HG03060 (cell line): ENCODE measurements at regions not wholly inside any gene's neighbourhood (a gene's known extent, or its start where the extent isn't known, plus 50 kb on each side); places are given as distances from the start of the nearest gene placed in this dataset.
"Not testable (repeated sequence)": the region's sequence is repeated elsewhere in the genome, so short reads cannot be mapped to it uniquely, and the experiment has no call there.

Experiments
- ATAC-seq: cut with Tn5 transposase; IDR thresholded peaks from one replicate; pipeline ENCODE4 v1.9.1; 2021; ENCODE audit warnings: low read depth, moderate number of reproducible peaks; ENCODE audit not compliant: unreplicated experiment

DNA sequence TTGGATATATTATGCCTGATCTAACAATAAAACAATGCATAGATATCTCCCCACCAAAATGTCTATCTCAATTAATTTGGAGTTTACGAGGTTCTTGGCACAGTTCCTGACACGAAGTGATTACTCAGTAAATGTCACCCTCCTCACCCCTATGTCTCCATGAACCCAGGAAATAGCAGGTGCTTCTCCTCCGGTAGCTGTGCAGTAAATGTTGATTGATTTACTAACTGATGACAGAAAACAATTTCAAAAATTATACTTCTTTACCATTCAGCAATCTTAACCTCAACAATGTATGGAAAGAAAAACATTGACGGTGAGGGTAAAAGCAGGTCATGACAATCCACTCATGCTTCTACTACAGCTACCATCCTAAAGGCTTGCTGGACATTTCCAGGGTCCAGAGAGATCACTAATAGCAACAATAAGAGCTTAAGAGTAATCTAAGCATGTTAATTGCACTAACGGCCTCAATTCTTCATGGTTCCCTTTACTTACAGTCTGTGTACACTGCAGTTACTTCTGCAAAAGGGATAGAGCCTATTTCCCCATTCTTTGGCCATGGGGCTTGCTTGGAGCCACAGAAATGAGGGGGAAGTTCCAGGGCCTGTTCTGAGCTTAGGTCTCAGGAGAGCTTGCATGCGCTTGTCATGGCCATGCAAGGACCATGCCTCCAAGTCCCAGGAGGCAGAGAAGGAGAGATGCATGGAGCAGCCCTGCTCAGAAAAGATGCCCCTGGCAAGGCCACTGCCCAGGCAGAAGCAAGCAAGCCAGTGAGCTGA is 222.6 kb downstream of the ATP6V0E2 start:
- ATAC-seq, result not testable (repeated sequence)

- ATAC-seq, result not testable (repeated sequence)
Observed at GRCh38 chr7:150098592-150098991, 224.6 kb upstream of the LRRC61 start.

DNA sequence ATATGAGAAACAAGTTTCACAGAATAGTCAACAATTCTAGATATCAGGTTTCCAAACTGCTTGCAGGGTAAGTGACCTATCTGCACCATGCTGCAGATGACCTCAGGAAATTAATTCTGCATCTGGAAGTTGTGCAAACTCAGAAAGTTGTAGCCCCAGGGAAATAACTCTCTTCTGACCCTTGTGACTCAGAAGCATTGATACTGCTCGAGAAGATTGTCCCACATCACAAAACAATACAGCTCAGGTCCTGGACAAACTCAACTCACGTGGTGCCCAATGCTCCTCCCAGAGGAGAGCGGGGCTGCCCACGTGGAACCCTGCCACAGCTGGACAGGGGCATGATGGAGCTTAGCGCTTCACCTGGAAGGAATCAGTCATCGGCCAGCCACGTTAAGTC is 221.9 kb upstream of the LRRC61 start:
- not testable (repeated sequence) for ATAC-seq

- ATAC-seq, result not testable (repeated sequence)
Observed at GRCh38 chr7:150107283-150107682, 215.9 kb upstream of the LRRC61 start.

DNA sequence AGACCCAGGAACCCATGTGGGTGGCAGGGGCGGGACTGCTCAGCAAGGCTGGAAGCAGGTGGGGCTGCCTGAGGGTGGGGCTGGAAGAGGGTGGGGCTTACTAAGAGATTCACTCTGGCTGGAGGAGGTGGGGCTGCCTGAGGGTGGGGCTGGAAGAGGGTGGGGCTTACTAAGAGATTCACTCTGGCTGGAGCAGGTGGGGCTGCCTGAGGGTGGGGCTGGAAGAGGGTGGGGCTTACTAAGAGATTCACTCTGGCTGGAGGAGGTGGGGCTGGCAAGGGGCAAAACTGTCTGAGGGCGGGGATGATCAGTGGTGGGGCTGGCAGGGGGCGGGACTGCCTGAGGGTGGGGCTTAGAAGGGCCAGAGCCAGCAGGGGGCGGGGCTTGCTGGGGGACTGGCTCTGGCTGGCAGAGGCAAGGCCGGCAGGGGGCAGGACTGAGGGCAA is 212.8 kb upstream of the LRRC61 start:
- not testable (repeated sequence) for ATAC-seq

DNA sequence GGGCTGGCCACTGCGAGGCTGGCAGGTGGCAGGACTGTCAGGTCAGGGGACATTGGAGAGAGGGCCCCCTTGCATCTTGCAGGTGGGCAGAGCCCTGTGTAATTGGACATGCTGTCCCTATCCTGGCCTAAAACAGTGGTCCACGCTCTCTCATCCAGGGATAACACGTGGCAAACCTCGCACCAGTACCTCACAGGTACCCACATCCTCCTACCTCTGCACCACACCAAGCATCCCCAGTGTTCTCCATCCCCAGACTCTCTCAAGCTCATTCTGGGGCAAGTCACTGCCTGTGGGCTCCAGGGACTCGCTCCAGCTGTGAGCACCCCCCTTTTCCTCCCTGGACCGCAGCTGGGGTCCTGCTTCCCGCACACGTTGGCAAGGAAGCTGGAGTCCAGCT is 212.3 kb upstream of the LRRC61 start:
- not testable (repeated sequence) for ATAC-seq

DNA sequence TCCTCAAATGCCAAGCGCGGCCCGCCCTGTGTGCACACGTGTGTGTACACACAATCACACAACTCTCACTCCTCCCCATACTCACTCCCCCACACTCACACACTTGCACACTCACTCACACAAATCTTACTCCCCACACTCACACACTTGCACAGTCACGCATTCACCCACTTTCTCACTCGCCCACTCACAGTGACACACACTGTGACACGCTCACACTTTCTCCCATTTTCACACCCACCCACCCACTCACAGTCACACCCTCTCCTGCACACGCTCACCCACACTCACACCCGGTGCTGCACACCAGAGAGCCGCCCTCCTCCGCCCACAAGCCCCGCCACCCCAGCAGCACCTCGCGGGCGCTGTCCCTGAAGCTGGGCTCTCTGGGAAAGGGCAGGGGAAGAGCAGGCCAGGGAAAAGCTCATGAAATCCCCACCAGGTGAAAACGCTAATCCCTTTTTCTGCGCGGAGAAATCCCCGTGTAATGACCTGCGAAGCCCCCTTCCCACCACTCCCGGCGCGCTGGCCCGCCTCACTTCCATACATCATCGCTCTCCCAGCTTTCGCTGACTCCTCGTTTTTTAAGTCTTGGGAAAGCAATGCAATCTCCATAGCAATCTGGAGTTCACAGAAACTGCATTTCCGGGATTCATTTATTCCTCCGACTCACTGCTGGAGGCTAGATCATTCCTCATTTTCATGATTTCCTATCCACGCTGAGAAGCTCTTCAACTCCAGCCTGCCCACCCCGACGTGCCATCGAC is 211.6 kb upstream of the LRRC61 start:
- ATAC-seq, result not testable (repeated sequence)

- ATAC-seq, result not testable (repeated sequence)
Observed at GRCh38 chr7:150113301-150113700, 209.9 kb upstream of the LRRC61 start.

- not testable (repeated sequence) for ATAC-seq
Observed at GRCh38 chr7:150114591-150114990, 208.6 kb upstream of the LRRC61 start.

GRCh38 chr7:150119966-150120365 is 203.2 kb upstream of the LRRC61 start:
- not testable (repeated sequence) for ATAC-seq

- not testable (repeated sequence) for ATAC-seq
Observed at GRCh38 chr7:150125831-150126230, 197.3 kb upstream of the LRRC61 start.

- ATAC-seq, result not testable (repeated sequence)
Observed at GRCh38 chr7:150134451-150134850, 188.7 kb upstream of the LRRC61 start.

- not testable (repeated sequence) for ATAC-seq
Observed at GRCh38 chr7:150135620-150136190, 187.4 kb upstream of the LRRC61 start.

- not testable (repeated sequence) for ATAC-seq
Observed at GRCh38 chr7:150139840-150140239, 183.3 kb upstream of the LRRC61 start.

DNA sequence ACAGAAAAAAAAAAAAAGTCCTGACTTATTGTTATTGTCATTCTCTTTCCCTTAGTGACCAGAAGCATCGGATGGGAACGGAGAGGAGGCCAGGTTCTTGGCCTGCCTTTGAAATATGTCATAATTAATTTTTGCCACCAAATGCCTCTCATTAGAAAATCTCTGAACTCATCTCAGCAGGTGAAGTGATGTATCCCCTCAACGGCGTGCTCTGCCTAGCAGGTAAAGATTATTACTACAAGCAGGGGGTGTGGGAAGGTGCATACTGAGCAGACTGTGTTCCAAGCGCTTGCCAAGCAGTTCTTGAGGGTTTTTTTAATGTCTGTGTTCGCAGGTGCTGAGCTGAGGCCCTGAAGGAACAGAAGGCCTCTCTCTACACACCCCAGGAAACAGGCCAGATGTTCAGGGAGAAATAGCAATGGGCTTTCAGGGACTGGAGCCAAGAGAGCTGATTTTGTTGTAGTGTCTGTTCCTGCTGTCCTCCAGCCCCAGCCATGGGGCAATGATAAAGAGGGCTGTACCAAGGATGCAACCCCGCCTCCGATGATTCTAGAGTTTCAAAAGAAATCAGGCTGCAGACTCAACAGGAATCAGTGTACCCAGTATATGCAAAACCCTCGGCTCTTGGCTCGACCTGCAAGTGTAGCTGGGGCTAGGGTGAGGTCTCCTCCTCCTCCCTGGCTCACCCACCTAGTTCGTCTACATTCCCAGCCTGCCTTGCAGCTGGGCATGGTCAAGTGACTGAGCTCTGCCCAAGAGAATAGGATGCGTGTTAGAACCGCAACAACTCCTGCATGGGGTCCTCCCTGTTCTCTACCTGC is 181.4 kb upstream of the LRRC61 start:
- not testable (repeated sequence) for ATAC-seq

DNA sequence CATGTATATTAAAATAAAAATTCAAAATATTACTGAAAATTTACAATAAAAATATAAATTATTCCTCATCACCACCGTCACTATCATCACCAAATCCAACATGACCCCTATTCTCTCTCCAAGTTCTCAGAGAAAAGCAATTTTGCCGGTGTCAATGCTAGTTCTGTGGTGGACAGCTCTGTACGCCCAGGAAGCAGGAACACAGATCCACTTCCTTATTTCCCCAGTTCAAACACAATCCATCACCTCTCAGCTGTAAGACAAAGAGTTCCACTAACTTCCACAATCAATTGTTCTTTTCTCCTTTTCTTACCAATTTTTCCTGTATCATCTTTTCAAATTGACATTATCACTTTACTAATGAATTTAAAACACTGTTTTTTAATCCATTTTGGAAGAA is 177.0 kb upstream of the LRRC61 start:
- not testable (repeated sequence) for ATAC-seq

GRCh38 chr7:150147524-150147923 is 175.6 kb upstream of the LRRC61 start:
- not testable (repeated sequence) for ATAC-seq

DNA sequence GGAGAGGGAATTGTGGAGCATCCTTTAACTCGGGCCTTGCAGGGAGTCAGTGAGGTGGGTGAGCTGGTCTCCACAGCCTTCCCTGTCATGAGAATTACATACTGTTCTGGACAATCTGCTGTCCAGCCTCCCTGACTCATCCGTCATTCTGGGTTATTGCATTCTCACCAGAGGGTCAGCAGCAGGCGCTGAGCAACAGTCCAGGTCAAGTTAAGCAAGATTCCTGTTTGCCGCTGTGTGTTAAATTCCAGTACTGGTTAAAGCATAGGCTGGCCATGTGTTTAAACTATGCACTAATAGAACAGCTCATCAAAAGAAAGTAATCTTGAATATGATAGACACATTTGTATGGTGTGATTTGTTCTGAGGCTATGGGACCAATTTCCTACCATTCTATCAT is 167.1 kb upstream of the LRRC61 start:
- not testable (repeated sequence) for ATAC-seq

- not testable (repeated sequence) for ATAC-seq
Observed at GRCh38 chr7:150158696-150159095, 164.5 kb upstream of the LRRC61 start.

DNA sequence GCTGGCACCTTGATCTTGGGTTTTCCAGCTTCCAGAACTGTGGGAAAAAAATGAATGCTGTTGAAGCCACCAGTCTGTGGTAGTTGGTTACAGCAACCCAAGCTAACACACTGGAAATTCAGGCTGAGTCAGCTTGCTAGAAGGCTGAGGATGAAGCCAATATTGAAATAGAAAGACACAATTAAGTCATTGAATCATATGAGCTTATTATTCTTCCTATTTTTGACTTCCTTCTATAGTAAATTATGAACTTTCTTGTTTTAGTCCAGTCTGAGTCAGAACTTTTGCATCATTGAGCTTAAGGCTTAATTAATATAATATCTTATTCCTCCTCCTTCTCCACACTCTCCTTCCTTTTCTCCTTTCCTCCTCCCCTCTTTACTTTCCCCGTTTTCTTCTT is 153.6 kb upstream of the LRRC61 start:
- ATAC-seq, result not testable (repeated sequence)
